OCI-LY3 (cell line): ENCODE measurements at regions not wholly inside any gene's neighbourhood (a gene's known extent, or its start where the extent isn't known, plus 50 kb on each side); places are given as distances from the start of the nearest gene placed in this dataset.

Experiments
- H2AFZ ChIP-seq: fragments of 200-600, 300-600 bp; shearing (Covaris generic); 2 replicates; pipeline ENCODE4 v1.6.0; 2014; ENCODE audit warnings: antibody characterized with exemption, low read depth, low read length
- H3K27ac ChIP-seq: fragments of 200-600, 300-600 bp; sonication (generic); 2 replicates; pipeline ENCODE4 v1.5.1; 2014; ENCODE audit warnings: mild to moderate bottlenecking, low read length, moderate library complexity, mixed read lengths
- H3K27me3 ChIP-seq: fragments of 200-600, 300-600 bp; sonication (generic); 2 replicates; pipeline ENCODE4 v1.6.1; 2014; ENCODE audit warnings: low read depth, low read length, mixed read lengths
- H3K36me3 ChIP-seq: fragments of 200-600, 300-600 bp; sonication (generic); replicated peaks from 2 replicates; pipeline ENCODE3; 2014; ENCODE audit warnings: low read depth, low read length, mixed read lengths
- H3K4me1 ChIP-seq: fragments of 300-600, 200-600 bp; sonication (generic); 2 replicates; pipeline ENCODE4 v1.6.1; 2014; ENCODE audit warnings: low read length, mixed read lengths
- H3K4me2 ChIP-seq: fragments of 200-600, 300-600 bp; sonication (generic); 2 replicates; pipeline ENCODE4 v1.6.1; 2014; ENCODE audit warnings: low read length, mixed read lengths
- H3K4me3 ChIP-seq: fragments of 300-600, 200-600 bp; sonication (generic); 2 replicates; pipeline ENCODE4 v1.5.1; 2014; ENCODE audit warnings: antibody characterized with exemption, mild to moderate bottlenecking, low read length, moderate library complexity
- H3K79me2 ChIP-seq: fragments of 300-600, 200-600 bp; shearing (Covaris generic); 2 replicates; pipeline ENCODE4 v1.6.1; 2014; ENCODE audit warnings: mild to moderate bottlenecking, low read length, mixed read lengths
- H3K9ac ChIP-seq: fragments of 300-600, 200-600 bp; shearing (Covaris generic); 2 replicates; pipeline ENCODE4 v1.6.0; 2014; ENCODE audit warnings: mild to moderate bottlenecking, low read length, moderate library complexity
- H3K9me3 ChIP-seq: fragments of 200-600, 300-600 bp; shearing (Covaris generic); 2 replicates; pipeline ENCODE4 v1.6.1; 2014; ENCODE audit warnings: low read length, mixed read lengths; ENCODE audit not compliant: insufficient read depth
- H4K20me1 ChIP-seq: fragments of 200-600, 300-600 bp; sonication (generic); 2 replicates; pipeline ENCODE4 v1.6.1; 2016; ENCODE audit warnings: low read length, mixed read lengths; ENCODE audit not compliant: insufficient read depth
- EZH2phosphoT487 ChIP-seq: fragments of 200-600 bp; shearing (Covaris generic); IDR thresholded peaks from 2 replicates; pipeline ENCODE4 v1.6.1; 2018; ENCODE audit warnings: antibody characterized with exemption, mixed run types, low read depth
- TF ChIP-seq, protein P1 (sequence below): fragments of 200-600, 300-600 bp; sonication (generic); IDR thresholded peaks from 2 replicates; pipeline ENCODE4 v1.5.1; 2014; ENCODE audit warnings: antibody characterized with exemption, low read length, low read depth

GRCh38 chr2:16005389-16005788 is 65.0 kb downstream of the MYCN start:
- no peak overlapping the region for H3K4me2 ChIP-seq
- H4K20me1 ChIP-seq: no peaks in the 10 kb centered on the region
- H3K27me3 ChIP-seq: peaks cover 3% of the 10 kb centered on the region; the same call in 1 of the 2 replicates
- no peaks in the 10 kb centered on the region for H3K9me3 ChIP-seq
- no peak overlapping the region for H3K9ac ChIP-seq
- H3K4me3 ChIP-seq: no peak overlapping the region
- TF ChIP-seq, protein P1, sequence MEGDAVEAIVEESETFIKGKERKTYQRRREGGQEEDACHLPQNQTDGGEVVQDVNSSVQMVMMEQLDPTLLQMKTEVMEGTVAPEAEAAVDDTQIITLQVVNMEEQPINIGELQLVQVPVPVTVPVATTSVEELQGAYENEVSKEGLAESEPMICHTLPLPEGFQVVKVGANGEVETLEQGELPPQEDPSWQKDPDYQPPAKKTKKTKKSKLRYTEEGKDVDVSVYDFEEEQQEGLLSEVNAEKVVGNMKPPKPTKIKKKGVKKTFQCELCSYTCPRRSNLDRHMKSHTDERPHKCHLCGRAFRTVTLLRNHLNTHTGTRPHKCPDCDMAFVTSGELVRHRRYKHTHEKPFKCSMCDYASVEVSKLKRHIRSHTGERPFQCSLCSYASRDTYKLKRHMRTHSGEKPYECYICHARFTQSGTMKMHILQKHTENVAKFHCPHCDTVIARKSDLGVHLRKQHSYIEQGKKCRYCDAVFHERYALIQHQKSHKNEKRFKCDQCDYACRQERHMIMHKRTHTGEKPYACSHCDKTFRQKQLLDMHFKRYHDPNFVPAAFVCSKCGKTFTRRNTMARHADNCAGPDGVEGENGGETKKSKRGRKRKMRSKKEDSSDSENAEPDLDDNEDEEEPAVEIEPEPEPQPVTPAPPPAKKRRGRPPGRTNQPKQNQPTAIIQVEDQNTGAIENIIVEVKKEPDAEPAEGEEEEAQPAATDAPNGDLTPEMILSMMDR: no peak
- no peak for TF ChIP-seq EZH2phosphoT487
- no peaks in the 10 kb centered on the region for H3K79me2 ChIP-seq
- H3K27ac ChIP-seq: no peak overlapping the region
- H3K36me3 ChIP-seq: no peaks in the 10 kb centered on the region
- H3K4me1 ChIP-seq: no peaks in the 10 kb centered on the region
- H2AFZ ChIP-seq: no peak overlapping the region

- H3K4me2 ChIP-seq: no peak overlapping the region
- TF ChIP-seq, protein P1: no peak
- TF ChIP-seq EZH2phosphoT487: no peak
Observed at GRCh38 chr2:16003809-16004208, 63.5 kb downstream of the MYCN start.

DNA sequence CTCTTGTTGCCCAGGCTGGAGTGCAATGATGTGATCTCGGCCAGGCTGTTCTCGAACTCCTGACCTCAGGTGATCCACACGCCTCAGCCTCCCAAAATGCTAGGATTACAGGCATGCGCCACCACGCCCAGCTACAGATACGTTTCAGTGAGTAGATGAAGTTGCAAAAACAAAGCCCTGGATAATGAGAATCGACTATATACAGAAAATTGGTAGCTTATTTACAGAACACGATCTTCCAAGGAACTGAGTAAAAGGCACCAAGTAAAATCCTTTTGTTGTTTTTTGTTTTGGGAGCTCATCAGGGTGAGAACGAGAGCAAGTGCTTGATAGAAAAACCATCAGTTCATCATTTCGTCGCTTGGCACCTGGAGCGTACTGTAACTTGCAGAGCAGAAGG is 62.8 kb downstream of the MYCN start:
- H3K9me3 ChIP-seq: no peaks in the 10 kb centered on the region
- no peaks in the 10 kb centered on the region for H3K4me1 ChIP-seq
- no peak overlapping the region for H3K4me3 ChIP-seq
- no peaks in the 10 kb centered on the region for H4K20me1 ChIP-seq
- no peak overlapping the region for H2AFZ ChIP-seq
- H3K27me3 ChIP-seq: peaks cover 16% of the 10 kb centered on the region; the same call in 1 of the 2 replicates
- TF ChIP-seq, protein P1: no peak
- no peak for TF ChIP-seq EZH2phosphoT487
- H3K79me2 ChIP-seq: no peaks in the 10 kb centered on the region
- H3K36me3 ChIP-seq: no peaks in the 10 kb centered on the region
- H3K9ac ChIP-seq: no peak overlapping the region
- H3K4me2 ChIP-seq: no peak overlapping the region
- H3K27ac ChIP-seq: no peak overlapping the region

More at GRCh38 chr2:16003809-16004208, 63.5 kb downstream of the MYCN start:
- H3K27ac ChIP-seq: no peak overlapping the region
- peaks cover 16% of the 10 kb centered on the region; the same call in 1 of the 2 replicates for H3K27me3 ChIP-seq
- no peaks in the 10 kb centered on the region for H3K9me3 ChIP-seq
- no peak overlapping the region for H3K9ac ChIP-seq
- H3K4me3 ChIP-seq: no peak overlapping the region
- no peaks in the 10 kb centered on the region for H4K20me1 ChIP-seq
- H2AFZ ChIP-seq: no peak overlapping the region
- no peaks in the 10 kb centered on the region for H3K4me1 ChIP-seq
- H3K36me3 ChIP-seq: no peaks in the 10 kb centered on the region
- H3K79me2 ChIP-seq: no peaks in the 10 kb centered on the region

DNA sequence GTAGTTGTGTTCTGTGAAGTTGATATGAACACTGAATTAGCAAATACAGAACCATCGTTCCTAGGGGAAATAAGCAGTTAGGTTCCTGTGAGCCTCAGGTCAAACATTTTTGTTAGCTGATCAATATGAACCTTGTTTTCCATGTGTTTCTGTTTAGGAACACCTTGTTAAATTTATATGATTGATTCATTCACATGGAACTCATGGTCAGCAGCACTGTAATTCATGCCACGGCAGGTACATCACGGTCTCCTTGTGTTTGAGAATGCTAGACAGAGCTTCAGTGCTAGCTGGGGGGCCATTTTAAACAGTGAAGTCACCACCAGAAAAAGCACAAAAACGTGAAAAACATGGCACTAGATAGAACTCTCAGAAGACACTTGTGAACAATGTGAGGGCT is 62.2 kb downstream of the MYCN start:
- Histone ChIP-seq H3K9me3 (no peaks in the 10 kb centered on the region), H3K27ac (no peak overlapping the region), H2AFZ (no peak overlapping the region), H3K4me1 (no peaks in the 10 kb centered on the region), H3K79me2 (no peaks in the 10 kb centered on the region), H3K36me3 (no peaks in the 10 kb centered on the region), H3K9ac (no peak overlapping the region), H3K4me3 (no peak overlapping the region), H3K27me3 (peaks cover 16% of the 10 kb centered on the region; the same call in 1 of the 2 replicates), H3K4me2 (no peak overlapping the region), H4K20me1 (no peaks in the 10 kb centered on the region)
- TF ChIP-seq, protein P1: no peak
- TF ChIP-seq EZH2phosphoT487: no peak
